Kasumi-1 (cell line): ENCODE measurements at regions not wholly inside any gene's neighbourhood (a gene's known extent, or its start where the extent isn't known, plus 50 kb on each side); places are given as distances from the start of the nearest gene placed in this dataset.

Source experiments
- DNase-seq, 2 experiments: peaks; one replicate each; lab custom pipeline; 2025; lab: John Stamatoyannopoulos, UW

DNA sequence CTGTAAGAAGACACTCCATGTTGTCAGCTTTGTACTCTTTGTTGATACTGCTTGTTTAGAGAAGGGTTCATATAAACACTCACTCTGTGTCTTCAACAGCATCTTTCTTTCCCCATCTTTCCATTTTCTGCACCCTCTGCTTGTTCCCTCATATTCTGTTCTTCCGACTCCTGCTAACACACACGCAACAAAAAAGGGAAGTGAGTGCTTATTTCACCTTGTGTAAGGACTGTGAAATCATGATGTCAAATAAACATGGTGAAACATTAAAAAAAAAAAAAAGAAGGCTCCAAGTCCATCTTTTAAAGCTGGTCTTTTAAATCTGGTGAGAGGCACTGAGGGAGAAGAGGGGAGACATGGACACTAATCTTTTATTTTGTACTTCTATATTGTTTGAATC is 145.4 kb downstream of the RPAP3 start:
- no peak for DNase-seq

- no peak for DNase-seq
Observed at GRCh38 chr12:47558625-47559345, 147.0 kb downstream of the RPAP3 start.

DNA sequence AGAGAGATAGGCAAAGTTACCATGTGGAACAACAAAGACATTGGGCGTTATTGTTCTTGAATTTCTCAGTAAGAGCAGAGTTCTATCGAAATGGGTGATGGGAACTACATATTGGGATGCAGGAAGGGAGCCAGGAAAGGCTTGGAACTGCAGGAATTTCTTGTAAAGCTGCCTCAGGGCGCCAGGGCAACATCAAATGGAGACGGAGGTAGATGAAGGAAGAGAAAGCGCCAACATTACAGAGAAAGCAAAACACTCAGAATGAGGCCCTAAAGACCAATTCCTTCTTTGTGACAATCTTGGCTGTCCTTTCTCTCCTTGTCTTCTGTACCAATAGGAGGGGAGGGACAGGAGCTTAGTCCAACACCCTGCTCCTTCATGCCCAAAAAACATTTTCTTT is 148.4 kb downstream of the RPAP3 start:
- DNase-seq: no peak

DNA sequence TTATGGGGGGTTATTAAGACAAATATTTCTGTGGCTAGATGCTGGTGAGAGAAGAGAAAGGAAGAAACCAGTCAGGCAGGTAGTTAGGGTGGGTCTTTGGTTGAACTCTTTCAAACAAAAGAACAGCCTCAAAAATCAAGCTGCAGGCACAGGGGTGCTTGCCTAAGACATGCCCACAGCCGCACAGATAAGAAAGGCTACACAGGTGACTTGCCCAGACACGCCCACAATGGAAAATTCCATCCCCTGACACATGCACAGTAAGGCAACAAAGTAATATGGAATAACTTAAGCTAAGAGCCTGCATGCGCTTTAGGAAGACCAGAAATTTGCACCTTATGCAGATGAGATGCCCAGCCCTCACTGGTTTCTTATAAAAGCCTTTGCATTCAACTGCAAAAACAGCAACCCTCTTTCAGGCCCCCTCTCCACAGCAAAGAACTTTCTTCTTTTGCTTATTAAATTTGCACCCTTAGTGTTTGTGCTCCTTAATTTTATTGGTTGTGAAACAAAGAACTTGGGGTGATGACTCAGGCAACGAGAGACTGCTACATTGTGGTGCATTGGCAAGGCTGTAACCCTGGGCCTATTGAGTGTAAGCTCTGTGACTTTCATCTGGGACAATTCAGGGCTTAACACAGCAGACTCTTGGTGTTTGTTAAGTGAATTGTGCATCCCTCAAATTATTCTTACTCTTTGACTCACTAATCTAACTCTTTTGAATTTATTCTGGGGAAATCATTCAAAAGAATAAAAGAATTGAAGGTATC is 149.4 kb downstream of the RPAP3 start:
- DNase-seq: no peak

DNA sequence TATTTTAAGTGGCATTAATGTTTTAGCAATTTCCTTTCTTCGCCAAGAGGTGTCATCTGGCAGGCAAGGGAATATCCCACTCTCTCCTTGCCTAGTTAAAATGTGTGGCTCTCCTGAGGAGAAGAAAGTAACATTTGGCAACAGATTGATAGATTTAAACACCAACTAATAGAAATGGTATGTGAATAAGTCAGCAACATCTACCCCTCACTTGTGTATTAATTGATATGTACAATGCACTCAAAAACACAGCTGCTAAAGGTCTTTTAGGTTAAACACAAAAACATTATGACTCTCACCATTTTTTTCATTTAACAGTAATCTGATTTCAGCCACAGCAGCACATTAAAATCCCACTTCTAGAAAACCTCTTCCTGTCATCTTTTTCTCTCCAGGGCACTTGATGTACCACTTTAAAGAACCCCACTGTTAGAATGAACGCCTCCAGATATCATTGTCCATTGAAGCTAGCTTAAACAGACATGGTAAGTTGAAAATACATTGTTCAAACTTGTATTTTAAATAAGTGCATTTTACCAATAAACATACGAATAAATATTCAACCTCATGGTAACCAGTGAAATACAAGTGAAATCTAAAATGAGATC is 151.7 kb downstream of the RPAP3 start:
- DNase-seq: no peak

DNA sequence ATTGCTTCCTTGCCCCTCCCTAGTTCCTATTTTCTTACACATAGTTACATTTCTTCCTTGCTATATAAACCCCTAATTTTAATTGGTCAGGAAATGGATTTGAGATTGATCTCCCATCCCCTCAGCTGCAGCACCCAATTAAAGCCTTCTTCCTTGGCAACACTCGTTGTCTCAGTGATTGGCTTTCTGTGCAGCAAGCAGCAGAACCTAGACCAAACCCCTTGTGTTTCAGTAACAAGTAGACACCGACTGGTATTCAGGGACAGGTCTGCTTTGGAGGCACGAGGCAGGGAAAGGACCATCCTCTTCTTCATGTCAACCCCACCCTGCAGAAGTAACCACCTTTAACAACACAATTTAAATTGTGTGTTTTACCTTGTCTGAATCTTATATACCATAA is 152.6 kb downstream of the RPAP3 start:
- DNase-seq: no peak

- no peak for DNase-seq
Observed at GRCh38 chr12:47551426-47551851, 154.4 kb downstream of the RPAP3 start.

GRCh38 chr12:47549258-47549657 is 156.6 kb downstream of the RPAP3 start:
- no peak for DNase-seq

DNA sequence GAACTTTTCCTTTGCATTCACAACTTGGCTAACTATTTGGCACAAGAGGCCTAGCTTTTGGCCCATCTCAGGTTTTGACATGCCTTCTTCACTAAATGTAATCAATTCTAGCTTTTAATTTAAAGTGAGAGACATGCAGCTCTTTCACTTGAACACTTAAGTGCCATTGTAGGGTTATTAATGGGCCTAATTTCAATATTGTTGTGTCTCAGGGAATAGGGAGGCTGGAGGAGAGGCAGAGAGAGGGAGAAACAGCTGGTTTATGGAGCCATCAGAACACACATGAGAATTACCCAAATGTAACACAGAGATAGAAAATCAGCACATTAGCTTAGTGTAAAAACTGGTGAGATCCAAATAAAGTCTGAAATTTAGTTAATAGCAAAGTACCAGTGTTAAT is 157.4 kb downstream of the RPAP3 start:
- no peak for DNase-seq

GRCh38 chr12:47547077-47547476 is 158.8 kb downstream of the RPAP3 start:
- DNase-seq: peak; percentile 16 to 32

GRCh38 chr12:47545938-47546609 is 159.8 kb downstream of the RPAP3 start:
- no peak for DNase-seq

- DNase-seq: peak; percentile 2 to 25
Observed at GRCh38 chr12:47534695-47535094, 171.1 kb downstream of the RPAP3 start.

DNA sequence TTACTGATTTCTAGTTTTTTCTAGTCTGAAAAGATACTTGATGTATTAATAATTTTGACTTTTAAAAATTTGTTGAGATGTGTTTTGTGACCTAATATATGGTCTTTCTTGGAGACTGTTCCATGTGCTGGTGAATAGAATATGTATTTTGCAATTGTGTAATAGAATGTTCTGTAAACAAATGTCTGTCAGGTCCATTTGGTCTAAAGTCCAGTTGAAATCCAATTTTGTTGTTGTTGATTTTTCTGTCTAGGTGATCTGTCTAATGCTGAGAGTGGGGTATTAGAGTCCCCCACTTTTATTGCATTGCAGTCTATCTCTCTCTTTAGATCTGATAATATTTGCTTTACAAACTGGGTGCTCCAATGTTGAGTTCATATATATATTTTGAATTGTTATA is 175.8 kb downstream of the RPAP3 start:
- no peak for DNase-seq

DNA sequence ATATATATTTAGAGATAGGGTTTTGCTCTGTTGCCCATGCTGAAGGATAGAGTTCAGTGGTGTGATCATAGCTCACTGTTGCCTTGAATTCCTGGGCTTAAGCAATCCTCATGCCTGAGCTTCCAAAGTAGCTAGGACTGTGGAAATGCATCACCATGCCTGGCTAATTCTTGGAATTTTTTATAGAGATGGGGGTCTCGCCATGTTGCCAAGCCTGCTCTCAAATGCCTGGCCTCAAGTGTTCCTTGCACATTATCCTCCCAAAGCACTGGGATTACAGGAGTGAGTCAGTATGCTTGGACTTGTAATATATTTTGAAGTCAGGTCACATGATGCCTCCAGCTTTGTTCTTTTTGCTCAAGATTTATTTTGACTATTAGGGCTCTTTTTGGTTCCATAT is 178.0 kb downstream of the RPAP3 start:
- DNase-seq: no peak

- no peak for DNase-seq
Observed at GRCh38 chr12:47520029-47520428, 185.8 kb downstream of the RPAP3 start.

DNA sequence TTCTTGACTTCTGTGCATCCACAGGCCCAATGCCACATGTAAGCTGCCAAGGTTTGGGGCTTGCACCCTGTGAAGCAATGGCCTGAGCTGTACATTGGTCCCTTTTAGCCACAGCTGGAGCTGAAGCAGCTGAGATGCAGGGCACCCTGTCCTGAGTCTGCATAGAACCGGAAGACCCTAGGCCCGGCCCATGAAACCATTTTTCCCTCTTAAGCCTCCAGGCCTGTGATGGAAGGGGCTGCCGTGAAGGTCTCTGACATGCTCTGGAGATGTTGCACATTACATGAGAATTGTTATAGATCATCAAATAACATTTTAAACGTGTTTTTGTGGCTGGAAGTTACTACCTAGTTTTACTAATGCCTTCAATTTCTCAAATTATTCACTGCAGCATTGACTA is 188.7 kb downstream of the RPAP3 start:
- DNase-seq: no peak

DNA sequence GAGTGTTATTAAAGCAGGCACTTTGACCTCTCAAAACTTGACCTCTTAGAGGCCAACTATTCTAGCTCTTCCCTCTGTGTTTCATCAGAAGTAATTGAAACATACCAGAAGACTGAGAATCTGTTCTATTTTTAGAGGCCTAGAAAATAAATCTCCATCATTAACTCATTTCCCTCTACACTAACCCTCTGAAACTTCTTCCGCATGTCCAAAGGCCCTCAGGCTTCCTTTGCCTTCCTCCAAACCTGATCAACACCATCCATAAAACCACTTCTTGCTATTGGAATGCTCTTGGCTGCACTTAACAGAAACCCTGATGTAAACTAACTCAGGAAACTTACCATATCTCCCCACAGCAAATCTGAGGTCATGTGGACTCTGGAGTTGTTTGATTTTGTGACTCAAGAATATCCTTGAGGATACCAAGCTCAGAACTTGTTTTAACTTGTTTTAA is 196.4 kb downstream of the RPAP3 start:
- DNase-seq: no peak

DNA sequence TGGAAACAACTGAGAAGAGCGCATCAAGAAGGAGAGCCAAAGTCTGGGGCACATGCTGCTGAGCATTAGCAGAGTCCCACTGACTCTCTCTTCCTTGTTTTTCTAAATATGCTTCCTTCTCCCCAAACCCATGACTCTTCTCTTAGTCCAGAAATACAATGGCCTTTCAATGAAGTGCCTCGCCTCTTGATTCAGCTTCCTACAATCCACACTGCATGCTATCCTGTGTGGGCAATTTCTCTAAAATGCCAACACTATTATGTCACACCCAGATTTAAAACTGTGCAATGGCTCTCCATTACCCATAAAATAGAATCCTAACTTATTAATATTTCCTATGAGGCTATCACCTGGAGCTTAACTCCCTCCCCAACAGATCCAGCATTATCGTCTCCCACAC is 198.6 kb downstream of the RPAP3 start:
- DNase-seq: no peak

DNA sequence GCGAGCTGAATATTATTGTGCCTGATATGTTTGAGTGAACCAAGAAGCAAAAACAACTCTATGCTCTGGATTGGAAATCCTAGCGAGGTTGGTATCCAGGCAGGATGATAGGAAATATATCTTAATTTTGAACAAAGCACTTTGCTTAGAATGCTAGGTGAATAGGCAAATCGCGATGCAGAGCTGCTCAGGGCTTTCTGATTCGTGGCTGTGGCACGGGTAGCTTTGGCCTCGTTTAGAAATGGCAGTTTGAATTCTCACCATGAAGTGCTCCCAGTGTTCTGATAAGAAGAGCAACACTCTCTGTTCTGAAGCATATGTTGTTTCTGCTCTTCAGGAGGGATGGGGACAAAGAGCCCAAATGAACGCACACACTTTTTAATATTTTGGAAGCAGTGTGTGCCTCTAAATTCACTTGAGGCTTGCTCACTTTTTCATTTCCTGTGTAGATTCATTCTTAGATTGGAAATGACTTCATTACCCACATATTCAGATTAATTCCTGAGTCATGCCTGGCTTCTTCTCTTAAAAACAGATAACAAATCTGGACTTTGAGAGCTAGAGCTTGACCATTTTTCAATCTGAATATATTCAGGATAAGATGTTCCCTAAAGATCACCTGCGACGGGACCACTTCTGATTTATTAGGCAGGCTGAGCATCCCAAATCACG is 200.9 kb downstream of the RPAP3 start:
- no peak for DNase-seq

GRCh38 chr12:47493801-47494200 is 212.0 kb downstream of the RPAP3 start:
- DNase-seq: no peak

GRCh38 chr12:47491516-47492305 is 214.1 kb downstream of the RPAP3 start:
- no peak for DNase-seq
